H9 (cell line): ENCODE measurements at regions not wholly inside any gene's neighbourhood (a gene's known extent, or its start where the extent isn't known, plus 50 kb on each side); places are given as distances from the start of the nearest gene placed in this dataset.

Experiments used
- DNase-seq: peaks from one replicate; pipeline ENCODE4 v3.0.0-alpha.2; 2017
- H2AFZ ChIP-seq: one replicate; pipeline ENCODE4 v1.6.1; 2013; ENCODE audit warnings: mild to moderate bottlenecking, low read length, control low read depth, moderate library complexity
- H2AK5ac ChIP-seq: 2 replicates; pipeline ENCODE4 v1.6.1; 2013; ENCODE audit warnings: low read length, control low read depth, mixed read lengths; ENCODE audit not compliant: insufficient read length
- H2BK120ac ChIP-seq: one replicate; pipeline ENCODE4 v1.6.1; 2013; ENCODE audit warnings: low read depth, mild to moderate bottlenecking, low read length, control low read depth, inconsistent platforms; ENCODE audit not compliant: poor library complexity, severe bottlenecking
- H2BK12ac ChIP-seq: 2 replicates; pipeline ENCODE4 v1.6.1; 2013; ENCODE audit warnings: low read length, control low read depth, mixed read lengths, low read depth; ENCODE audit not compliant: insufficient read length
- H2BK15ac ChIP-seq: 2 replicates; pipeline ENCODE4 v1.6.1; 2013; ENCODE audit warnings: low read depth, low read length, control low read depth
- H2BK20ac ChIP-seq: one replicate; pipeline ENCODE4 v1.6.1; 2013; ENCODE audit warnings: low read depth, mild to moderate bottlenecking, low read length, control low read depth, inconsistent platforms; ENCODE audit not compliant: poor library complexity, severe bottlenecking
- H2BK5ac ChIP-seq: 2 replicates; pipeline ENCODE4 v1.6.1; 2013; ENCODE audit warnings: low read length, control low read depth, mixed read lengths; ENCODE audit not compliant: insufficient read length
- H3K14ac ChIP-seq: 2 replicates; pipeline ENCODE4 v1.6.1; 2013; ENCODE audit warnings: low read length, control low read depth; ENCODE audit not compliant: insufficient read depth
- H3K18ac ChIP-seq: 2 replicates; pipeline ENCODE4 v1.6.1; 2013; ENCODE audit warnings: low read depth, mild to moderate bottlenecking, mixed read lengths, low read length, control low read depth; ENCODE audit not compliant: insufficient read length
- H3K23ac ChIP-seq: 2 replicates; pipeline ENCODE4 v1.6.1; 2013; ENCODE audit warnings: low read length, control low read depth, mixed read lengths, low read depth; ENCODE audit not compliant: insufficient read length
- H3K23me2 ChIP-seq: 2 replicates; pipeline ENCODE4 v1.6.1; 2013; ENCODE audit warnings: low read depth, mild to moderate bottlenecking, mixed read lengths, low read length, control low read depth; ENCODE audit not compliant: insufficient read length, poor library complexity, severe bottlenecking
- H3K27ac ChIP-seq: 2 replicates; pipeline ENCODE4 v1.5.1; 2013; ENCODE audit warnings: low read length, control low read depth, mixed read lengths, low read depth; ENCODE audit not compliant: insufficient read length
- H3K27me3 ChIP-seq: 2 replicates; pipeline ENCODE4 v1.6.1; 2013; ENCODE audit warnings: low read length, control low read depth, inconsistent platforms; ENCODE audit not compliant: insufficient read depth
- H3K4ac ChIP-seq: 2 replicates; pipeline ENCODE4 v1.6.1; 2013; ENCODE audit warnings: low read depth, mild to moderate bottlenecking, control low read depth, inconsistent platforms, low read length, moderate library complexity
- H3K4me1 ChIP-seq: 2 replicates; pipeline ENCODE4 v1.6.1; 2013; ENCODE audit warnings: low read length, control low read depth, inconsistent platforms; ENCODE audit not compliant: insufficient read depth
- H3K4me2 ChIP-seq: 2 replicates; pipeline ENCODE4 v1.6.1; 2013; ENCODE audit warnings: low read length, control low read depth, mixed read lengths; ENCODE audit not compliant: insufficient read length, insufficient read depth
- H3K56ac ChIP-seq: 2 replicates; pipeline ENCODE4 v1.6.1; 2013; ENCODE audit warnings: low read depth, mild to moderate bottlenecking, mixed read lengths, low read length, control low read depth; ENCODE audit not compliant: insufficient read length
- H3K79me1 ChIP-seq: 2 replicates; pipeline ENCODE4 v1.6.1; 2013; ENCODE audit warnings: low read depth, mild to moderate bottlenecking, moderate library complexity, low read length, control low read depth, inconsistent platforms; ENCODE audit not compliant: insufficient read depth, poor library complexity, severe bottlenecking
- H3K79me2 ChIP-seq: 2 replicates; pipeline ENCODE4 v1.6.1; 2013; ENCODE audit warnings: low read length, control low read depth, inconsistent platforms; ENCODE audit not compliant: insufficient read depth
- H3K9ac ChIP-seq: 2 replicates; pipeline ENCODE4 v1.6.1; 2013; ENCODE audit warnings: low read length, control low read depth, mixed read lengths; ENCODE audit not compliant: insufficient read length; ENCODE audit errors: extremely low read depth
- H3K9me3 ChIP-seq: one replicate; pipeline ENCODE4 v1.6.1; 2013; ENCODE audit warnings: low read depth, low read length, inconsistent platforms; ENCODE audit not compliant: control insufficient read depth
- H3T11ph ChIP-seq: one replicate; pipeline ENCODE4 v1.6.1; 2013; ENCODE audit warnings: mild to moderate bottlenecking, low read length, control low read depth, inconsistent platforms
- H4K20me1 ChIP-seq: one replicate; pipeline ENCODE4 v1.6.1; 2013; ENCODE audit not compliant: control insufficient read depth, insufficient read length, insufficient read depth
- H4K5ac ChIP-seq: 2 replicates; pipeline ENCODE4 v1.6.1; 2013; ENCODE audit warnings: low read depth, mild to moderate bottlenecking, mixed read lengths, low read length, control low read depth; ENCODE audit not compliant: insufficient read length
- H4K8ac ChIP-seq: replicated peaks from 2 replicates; pipeline ENCODE4 v1.6.1; 2013; ENCODE audit warnings: low read length, control low read depth, mixed read lengths, low read depth; ENCODE audit not compliant: insufficient read length
- H4K91ac ChIP-seq: 2 replicates; pipeline ENCODE4 v1.6.1; 2013; ENCODE audit warnings: low read depth, mild to moderate bottlenecking, moderate library complexity, mixed read lengths, low read length, control low read depth; ENCODE audit not compliant: insufficient read length
- H3K27ac Mint-ChIP-seq, 3 experiments: 2 replicates in 2 of 3; 3 replicates in 1 of 3; pipeline ENCODE4 v1.8.0; 2020 to 2021; ENCODE audit warnings: mixed read lengths in 3 of 3, mild to moderate bottlenecking in 1 of 3, moderate library complexity in 1 of 3
- H3K27me3 Mint-ChIP-seq: 2 replicates; pipeline ENCODE4 v1.8.0; 2021; ENCODE audit warnings: low read depth, mild to moderate bottlenecking, moderate library complexity, mixed read lengths
- H3K36me3 Mint-ChIP-seq, 3 experiments: 2 replicates in 2 of 3; 3 replicates in 1 of 3; pipeline ENCODE4 v1.8.0; 2020 to 2021; ENCODE audit warnings: low read depth in 3 of 3, mixed read lengths in 3 of 3; ENCODE audit not compliant: insufficient read depth in 1 of 3
- H3K4me1 Mint-ChIP-seq, 2 experiments: 2 replicates each; pipeline ENCODE4 v1.8.0; 2020; ENCODE audit warnings: mixed read lengths in 2 of 2
- H3K4me3 Mint-ChIP-seq, 2 experiments: 2 replicates in 1 of 2; 3 replicates in 1 of 2; pipeline ENCODE4 v1.8.0; 2020 to 2021; ENCODE audit warnings: mild to moderate bottlenecking in 2 of 2, mixed read lengths in 2 of 2, moderate library complexity in 1 of 2
- H3K9me3 Mint-ChIP-seq, 2 experiments: 2 replicates in 1 of 2; 3 replicates in 1 of 2; pipeline ENCODE4 v1.8.0; 2020; ENCODE audit warnings: mild to moderate bottlenecking in 2 of 2, mixed read lengths in 2 of 2, moderate library complexity in 1 of 2
- CTCF ChIP-seq: fragments of 200-600 bp; sonication (generic); conservative IDR thresholded peaks from 3 replicates; pipeline ENCODE4 v1.8.0; 2021; ENCODE audit warnings: antibody characterized with exemption, mild to moderate bottlenecking
- WGBS: extraction: QIAGEN DNeasy Blood & Tissue Kit; methylation state at CpG from one replicate; pipeline ENCODE4 v1.1.7; 2013; ENCODE audit warnings: missing lambda C conversion rate, low lambda C conversion rate, mixed read lengths; ENCODE audit not compliant: insufficient read length; ENCODE audit errors: extremely low coverage; 5-methylcytosine and 5-hydroxymethylcytosine counted together

GRCh38 chr17:6195123-6195522, 124.9 kb downstream of the WSCD1 start:
- Histone ChIP-seq H3K14ac (no peak overlapping the region), H3K18ac (no peak overlapping the region), H3K23me2 (no peaks in the 10 kb centered on the region), H3K79me1 (no peaks in the 10 kb centered on the region), H3T11ph (no peak overlapping the region), H3K23ac (no peak overlapping the region), H3K9ac (no peak overlapping the region), H4K91ac (no peak overlapping the region), H2BK20ac (no peak overlapping the region), H4K5ac (no peak overlapping the region), H3K4me2 (no peak overlapping the region), H3K4me1 (no peaks in the 10 kb centered on the region), H4K8ac (no peak overlapping the region), H4K20me1 (no peaks in the 10 kb centered on the region), H2AFZ (no peak overlapping the region), H2BK15ac (no peak overlapping the region), H3K56ac (no peak overlapping the region), H2BK5ac (no peak overlapping the region), H3K27me3 (no peaks in the 10 kb centered on the region), H3K79me2 (no peaks in the 10 kb centered on the region), H3K27ac (no peak overlapping the region), H2BK12ac (no peak overlapping the region), H3K9me3 (no peaks in the 10 kb centered on the region), H3K4ac (no peak overlapping the region), H2BK120ac (no peak overlapping the region), H2AK5ac (no peak overlapping the region)
- Mint-ChIP-seq H3K9me3 (peaks cover 14 to 19% of the 10 kb centered on the region in 2 experiments), H3K27ac (no peak overlapping the region), H3K4me3 (no peak overlapping the region), H3K4me1 (0 out of 4 replicates have a peak, but pooled peaks cover 0 to 2% of the 10 kb centered on the region in 2 experiments), H3K36me3 (peaks cover 5 to 16% (median 7%) of the 10 kb centered on the region in 3 experiments), H3K27me3 (peaks cover 7% of the 10 kb centered on the region)
- TF ChIP-seq CTCF = no peak
- no CpG with 5 or more reads among the region's 1 CpG for WGBS
- no peak for DNase-seq
